ENCODE measurements at regions not wholly inside any gene's neighbourhood (a gene's known extent, or its start where the extent isn't known, plus 50 kb on each side); places are given as distances from the start of the nearest gene placed in this dataset.
"Not testable (repeated sequence)": the region's sequence is repeated elsewhere in the genome, so short reads cannot be mapped to it uniquely, and the experiment has no call there.

- Histone ChIP-seq H3K9me3 (ENCODE audit: control insufficient read depth, insufficient read depth, low read length) (peaks cover 31% of the 10 kb centered on the region), H3K9ac (ENCODE audit: low read depth, low read length) (no peak overlapping the region), H3K27me3 (ENCODE audit: control insufficient read depth, insufficient read depth, low read length) (no peaks in the 10 kb centered on the region), H3K27ac (ENCODE audit: low read depth, low read length) (no peak overlapping the region), H3K36me3 (ENCODE audit: control insufficient read depth, insufficient read depth, low read length) (no peaks in the 10 kb centered on the region), H3K4me1 (ENCODE audit: control insufficient read depth, insufficient read depth, low read length) (no peaks in the 10 kb centered on the region), H3K4me3 (ENCODE audit: low read depth, low read length) (no peak overlapping the region)
Measured at GRCh38 chr21:17711896-17712295, 99.2 kb upstream of the BTG3 start.

GRCh38 chr21:17709266-17709611, 96.5 kb upstream of the BTG3 start:
- no peak overlapping the region for H3K27ac ChIP-seq (ENCODE audit: low read depth, low read length)
- H3K9ac ChIP-seq (ENCODE audit: low read depth, low read length): no peak overlapping the region
- no peaks in the 10 kb centered on the region for H3K36me3 ChIP-seq (ENCODE audit: control insufficient read depth, insufficient read depth, low read length)
- H3K4me3 ChIP-seq (ENCODE audit: low read depth, low read length): no peak overlapping the region
- H3K27me3 ChIP-seq (ENCODE audit: control insufficient read depth, insufficient read depth, low read length): no peaks in the 10 kb centered on the region
- H3K4me1 ChIP-seq (ENCODE audit: control insufficient read depth, insufficient read depth, low read length): no peaks in the 10 kb centered on the region
- peaks cover 17% of the 10 kb centered on the region for H3K9me3 ChIP-seq (ENCODE audit: control insufficient read depth, insufficient read depth, low read length)

- Histone ChIP-seq H3K9ac (ENCODE audit: low read depth, low read length) (no peak overlapping the region), H3K27me3 (ENCODE audit: control insufficient read depth, insufficient read depth, low read length) (no peaks in the 10 kb centered on the region), H3K4me1 (ENCODE audit: control insufficient read depth, insufficient read depth, low read length) (no peaks in the 10 kb centered on the region), H3K4me3 (ENCODE audit: low read depth, low read length) (no peak overlapping the region), H3K27ac (ENCODE audit: low read depth, low read length) (no peak overlapping the region), H3K36me3 (ENCODE audit: control insufficient read depth, insufficient read depth, low read length) (no peaks in the 10 kb centered on the region), H3K9me3 (ENCODE audit: control insufficient read depth, insufficient read depth, low read length) (peaks cover 12% of the 10 kb centered on the region)
Measured at GRCh38 chr21:17708522-17709265, 96.0 kb upstream of the BTG3 start.

GRCh38 chr21:17699524-17700189, 87.0 kb upstream of the BTG3 start:
- Histone ChIP-seq H3K36me3 (ENCODE audit: control insufficient read depth, insufficient read depth, low read length) (no peaks in the 10 kb centered on the region), H3K9me3 (ENCODE audit: control insufficient read depth, insufficient read depth, low read length) (peaks cover 6% of the 10 kb centered on the region; the same call in 1 of the 2 replicates), H3K4me1 (ENCODE audit: control insufficient read depth, insufficient read depth, low read length) (no peaks in the 10 kb centered on the region), H3K27ac (ENCODE audit: low read depth, low read length) (no peak overlapping the region), H3K9ac (ENCODE audit: low read depth, low read length) (no peak overlapping the region), H3K27me3 (ENCODE audit: control insufficient read depth, insufficient read depth, low read length) (no peaks in the 10 kb centered on the region), H3K4me3 (ENCODE audit: low read depth, low read length) (no peak overlapping the region)

GRCh38 chr21:17697473-17697872, 84.8 kb upstream of the BTG3 start:
- Histone ChIP-seq H3K9me3 (ENCODE audit: control insufficient read depth, insufficient read depth, low read length) (peaks cover 6% of the 10 kb centered on the region; the same call in 1 of the 2 replicates), H3K9ac (ENCODE audit: low read depth, low read length) (no peak overlapping the region), H3K27ac (ENCODE audit: low read depth, low read length) (no peak overlapping the region), H3K4me3 (ENCODE audit: low read depth, low read length) (no peak overlapping the region), H3K4me1 (ENCODE audit: control insufficient read depth, insufficient read depth, low read length) (no peaks in the 10 kb centered on the region), H3K36me3 (ENCODE audit: control insufficient read depth, insufficient read depth, low read length) (no peaks in the 10 kb centered on the region), H3K27me3 (ENCODE audit: control insufficient read depth, insufficient read depth, low read length) (no peaks in the 10 kb centered on the region)

GRCh38 chr21:17694416-17694815, 81.7 kb upstream of the BTG3 start:
- H3K27me3 ChIP-seq (ENCODE audit: control insufficient read depth, insufficient read depth, low read length); H3K9me3 ChIP-seq (ENCODE audit: control insufficient read depth, insufficient read depth, low read length); H3K36me3 ChIP-seq (ENCODE audit: control insufficient read depth, insufficient read depth, low read length); H3K4me3 ChIP-seq (ENCODE audit: low read depth, low read length); H3K4me1 ChIP-seq (ENCODE audit: control insufficient read depth, insufficient read depth, low read length); H3K27ac ChIP-seq (ENCODE audit: low read depth, low read length); H3K9ac ChIP-seq (ENCODE audit: low read depth, low read length): not testable (repeated sequence)

GRCh38 chr21:17693801-17694200, 81.1 kb upstream of the BTG3 start:
- H3K27me3 ChIP-seq (ENCODE audit: control insufficient read depth, insufficient read depth, low read length): no peaks in the 10 kb centered on the region
- H3K9ac ChIP-seq (ENCODE audit: low read depth, low read length): no peak overlapping the region
- H3K4me1 ChIP-seq (ENCODE audit: control insufficient read depth, insufficient read depth, low read length): peaks cover 7% of the 10 kb centered on the region
- H3K27ac ChIP-seq (ENCODE audit: low read depth, low read length): no peak overlapping the region
- no peak overlapping the region for H3K4me3 ChIP-seq (ENCODE audit: low read depth, low read length)
- H3K36me3 ChIP-seq (ENCODE audit: control insufficient read depth, insufficient read depth, low read length): no peaks in the 10 kb centered on the region
- H3K9me3 ChIP-seq (ENCODE audit: control insufficient read depth, insufficient read depth, low read length): peaks cover 13% of the 10 kb centered on the region

- Histone ChIP-seq H3K9ac (ENCODE audit: low read depth, low read length) (no peak overlapping the region), H3K36me3 (ENCODE audit: control insufficient read depth, insufficient read depth, low read length) (no peaks in the 10 kb centered on the region), H3K4me3 (ENCODE audit: low read depth, low read length) (no peak overlapping the region), H3K27me3 (ENCODE audit: control insufficient read depth, insufficient read depth, low read length) (no peaks in the 10 kb centered on the region), H3K4me1 (ENCODE audit: control insufficient read depth, insufficient read depth, low read length) (peaks cover 7% of the 10 kb centered on the region), H3K9me3 (ENCODE audit: control insufficient read depth, insufficient read depth, low read length) (peaks cover 11% of the 10 kb centered on the region; the same call in 1 of the 2 replicates), H3K27ac (ENCODE audit: low read depth, low read length) (peak overlapping the region; percentile 51)
Measured at GRCh38 chr21:17690078-17690494, 77.4 kb upstream of the BTG3 start.

- H3K36me3 ChIP-seq (ENCODE audit: control insufficient read depth, insufficient read depth, low read length): no peaks in the 10 kb centered on the region
- H3K27ac ChIP-seq (ENCODE audit: low read depth, low read length): peak overlapping the region; percentile 10
- no peak overlapping the region for H3K9ac ChIP-seq (ENCODE audit: low read depth, low read length)
- H3K4me3 ChIP-seq (ENCODE audit: low read depth, low read length): no peak overlapping the region
- no peaks in the 10 kb centered on the region for H3K27me3 ChIP-seq (ENCODE audit: control insufficient read depth, insufficient read depth, low read length)
- peaks cover 11% of the 10 kb centered on the region; the same call in 1 of the 2 replicates for H3K9me3 ChIP-seq (ENCODE audit: control insufficient read depth, insufficient read depth, low read length)
- H3K4me1 ChIP-seq (ENCODE audit: control insufficient read depth, insufficient read depth, low read length): peaks cover 7% of the 10 kb centered on the region
Measured at GRCh38 chr21:17688912-17689874, 76.5 kb upstream of the BTG3 start.

- Histone ChIP-seq H3K36me3 (ENCODE audit: control insufficient read depth, insufficient read depth, low read length) (no peaks in the 10 kb centered on the region), H3K9me3 (ENCODE audit: control insufficient read depth, insufficient read depth, low read length) (no peaks in the 10 kb centered on the region), H3K4me1 (ENCODE audit: control insufficient read depth, insufficient read depth, low read length) (no peaks in the 10 kb centered on the region), H3K27ac (ENCODE audit: low read depth, low read length) (no peak overlapping the region), H3K27me3 (ENCODE audit: control insufficient read depth, insufficient read depth, low read length) (no peaks in the 10 kb centered on the region), H3K9ac (ENCODE audit: low read depth, low read length) (no peak overlapping the region), H3K4me3 (ENCODE audit: low read depth, low read length) (no peak overlapping the region)
Measured at GRCh38 chr21:17682924-17683323, 70.2 kb upstream of the BTG3 start.
